ENCODE measurements at regions not wholly inside any gene's neighbourhood (a gene's known extent, or its start where the extent isn't known, plus 50 kb on each side); places are given as distances from the start of the nearest gene placed in this dataset.

DNA sequence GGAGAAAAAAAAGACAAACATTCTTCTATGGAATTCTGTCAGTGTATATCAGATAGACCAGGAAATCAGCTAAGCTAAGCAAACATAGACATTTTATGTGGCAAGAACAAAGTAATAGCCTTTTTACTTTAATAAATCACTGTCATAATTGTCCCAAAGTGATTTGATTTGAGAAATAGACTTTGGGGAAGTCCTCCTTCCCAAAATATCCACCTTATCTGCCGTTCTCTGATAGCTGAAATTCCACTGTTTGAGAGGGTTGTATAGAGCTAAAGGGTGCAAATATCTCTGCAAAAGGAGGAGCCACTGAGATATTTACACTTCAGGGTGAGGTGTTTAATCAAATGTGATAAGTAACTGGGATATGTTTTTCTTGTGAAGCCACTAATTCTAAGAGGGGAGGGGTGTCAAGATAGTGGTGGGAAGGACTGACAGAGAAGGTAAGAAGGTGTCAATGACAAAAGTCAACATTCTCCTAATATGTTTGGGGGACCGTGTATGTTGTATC lies 544.4 kb upstream of the JAG1 start:
- no peaks in the 10 kb centered on the region for H3K9me3 ChIP-seq (ENCODE audit: control insufficient read depth, insufficient read depth, low read length)
- no peaks in the 10 kb centered on the region for H3K36me3 ChIP-seq (ENCODE audit: insufficient read depth, low read length)
- no peaks in the 10 kb centered on the region for H3K4me1 ChIP-seq (ENCODE audit: insufficient read depth, low read length)
- no peak overlapping the region for H3K9ac ChIP-seq (ENCODE audit: low read depth, low read length)

GRCh38 chr20:11219192-11219591 lies 545.4 kb upstream of the JAG1 start:
- no peaks in the 10 kb centered on the region for H3K4me1 ChIP-seq (ENCODE audit: insufficient read depth, low read length)
- H3K36me3 ChIP-seq (ENCODE audit: insufficient read depth, low read length), result no peaks in the 10 kb centered on the region
- H3K9ac ChIP-seq (ENCODE audit: low read depth, low read length), result no peak overlapping the region
- H3K9me3 ChIP-seq (ENCODE audit: control insufficient read depth, insufficient read depth, low read length), result no peaks in the 10 kb centered on the region

DNA sequence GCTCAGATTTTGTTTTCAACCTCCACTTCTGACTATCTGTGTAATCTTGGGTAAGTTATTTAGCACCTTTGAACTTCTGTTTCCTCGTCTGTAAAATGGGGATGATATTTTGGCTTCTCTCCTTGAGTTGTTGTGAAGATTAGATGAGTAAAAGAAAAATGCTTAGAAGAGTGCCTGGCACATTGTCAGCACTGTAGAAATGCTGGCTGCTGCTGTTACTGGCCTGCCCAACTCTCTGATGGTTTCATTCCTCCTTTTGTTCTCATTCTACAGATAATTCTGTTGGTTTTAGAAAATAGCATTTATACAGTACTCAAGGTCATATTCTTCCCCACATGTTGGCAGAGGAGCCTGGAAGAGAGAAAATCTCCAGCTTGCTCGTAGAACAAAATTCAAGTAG lies 547.2 kb upstream of the JAG1 start:
- H3K36me3 ChIP-seq (ENCODE audit: insufficient read depth, low read length), result no peaks in the 10 kb centered on the region
- no peaks in the 10 kb centered on the region for H3K4me1 ChIP-seq (ENCODE audit: insufficient read depth, low read length)
- no peaks in the 10 kb centered on the region for H3K9me3 ChIP-seq (ENCODE audit: control insufficient read depth, insufficient read depth, low read length)
- H3K9ac ChIP-seq (ENCODE audit: low read depth, low read length), result no peak overlapping the region

DNA sequence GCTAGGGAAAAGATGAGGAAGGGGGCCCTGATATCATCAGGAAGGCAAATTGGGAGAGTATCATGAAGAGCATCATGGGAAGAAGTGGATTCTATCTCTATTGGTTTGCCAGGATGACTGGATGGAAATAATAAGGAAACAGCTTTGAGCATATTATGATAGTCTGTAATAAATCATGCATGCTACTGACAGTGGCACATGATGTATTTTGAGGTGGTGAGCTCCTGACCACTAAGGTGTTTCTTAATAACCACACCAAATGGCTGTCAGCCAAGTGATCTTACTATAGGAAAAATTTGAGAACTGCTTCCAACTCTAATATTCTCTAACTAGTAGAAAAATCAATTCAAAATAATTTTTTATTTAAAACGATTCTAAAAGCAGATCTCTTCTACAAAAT lies 548.4 kb upstream of the JAG1 start:
- Histone ChIP-seq H3K4me1 (ENCODE audit: insufficient read depth, low read length) (no peaks in the 10 kb centered on the region), H3K9me3 (ENCODE audit: control insufficient read depth, insufficient read depth, low read length) (no peaks in the 10 kb centered on the region), H3K9ac (ENCODE audit: low read depth, low read length) (no peak overlapping the region), H3K36me3 (ENCODE audit: insufficient read depth, low read length) (no peaks in the 10 kb centered on the region)

DNA sequence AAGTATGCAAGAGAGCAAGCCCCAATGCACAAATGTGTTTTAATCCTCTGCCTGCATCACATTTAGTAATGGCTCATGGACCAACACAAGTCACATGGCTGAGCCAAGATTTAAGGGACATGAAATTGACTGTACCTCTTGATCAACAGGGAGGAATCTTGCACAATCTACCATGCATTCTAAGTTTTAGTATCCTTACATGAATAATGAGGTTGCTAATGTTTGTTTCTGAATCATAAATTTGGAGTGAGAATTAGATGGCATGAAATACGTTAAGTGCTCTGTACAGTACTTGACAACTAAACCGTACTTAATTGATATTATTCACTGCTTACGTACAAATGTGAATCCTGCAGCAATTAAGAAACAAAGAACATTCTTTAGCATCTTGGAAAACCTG lies 553.8 kb upstream of the JAG1 start:
- Histone ChIP-seq H3K9ac (ENCODE audit: low read depth, low read length) (no peak overlapping the region), H3K36me3 (ENCODE audit: insufficient read depth, low read length) (no peaks in the 10 kb centered on the region)

DNA sequence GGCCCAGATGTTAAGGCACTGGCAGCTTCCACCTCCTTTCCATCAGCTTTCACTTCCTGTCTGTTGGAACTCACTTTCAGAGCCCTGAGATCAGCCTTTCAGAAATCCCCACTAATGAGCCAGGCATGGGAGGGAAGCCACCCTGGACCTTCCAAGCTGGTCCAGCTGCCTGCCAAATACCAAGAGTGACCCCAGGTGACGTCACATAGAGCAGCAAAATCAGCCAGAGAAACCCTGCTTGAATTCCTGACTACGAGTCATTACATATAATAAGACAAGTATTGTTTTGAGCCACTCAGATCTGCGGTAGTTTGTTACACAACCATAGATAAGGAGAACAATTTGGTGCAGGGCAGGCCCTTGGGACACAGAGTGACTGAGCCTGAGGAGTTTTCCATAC lies 556.0 kb upstream of the JAG1 start:
- Histone ChIP-seq H3K9me3 (ENCODE audit: control insufficient read depth, insufficient read depth, low read length) (no peaks in the 10 kb centered on the region), H3K36me3 (ENCODE audit: insufficient read depth, low read length) (no peaks in the 10 kb centered on the region), H3K4me1 (ENCODE audit: insufficient read depth, low read length) (peaks cover 7% of the 10 kb centered on the region; the same call in 1 of the 2 replicates), H3K9ac (ENCODE audit: low read depth, low read length) (no peak overlapping the region)

More for the DNA sequence above, 553.8 kb upstream of the JAG1 start:
- Histone ChIP-seq H3K9me3 (ENCODE audit: control insufficient read depth, insufficient read depth, low read length) (no peaks in the 10 kb centered on the region), H3K4me1 (ENCODE audit: insufficient read depth, low read length) (no peaks in the 10 kb centered on the region)

DNA sequence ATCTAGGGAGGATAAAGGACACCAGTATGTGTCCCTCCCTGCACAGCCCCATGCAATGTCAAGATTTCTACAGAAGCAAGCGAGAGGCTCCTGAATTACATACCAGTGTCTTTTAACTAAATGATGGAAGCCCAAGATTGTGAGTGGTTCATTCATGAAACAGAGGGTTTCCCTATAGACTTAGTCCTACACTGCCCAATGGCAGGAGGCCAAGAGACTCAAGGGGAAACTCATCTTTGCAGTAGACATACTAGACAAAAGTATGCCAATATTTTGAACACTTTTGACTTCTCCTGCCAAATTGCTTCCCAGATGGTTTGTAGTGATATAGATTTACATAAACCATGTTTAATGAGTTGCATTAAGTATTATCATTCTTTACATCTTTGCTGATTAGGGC lies 557.2 kb upstream of the JAG1 start:
- H3K4me1 ChIP-seq (ENCODE audit: insufficient read depth, low read length), result peaks cover 15% of the 10 kb centered on the region; the same call in 1 of the 2 replicates
- H3K36me3 ChIP-seq (ENCODE audit: insufficient read depth, low read length), result no peaks in the 10 kb centered on the region
- no peaks in the 10 kb centered on the region for H3K9me3 ChIP-seq (ENCODE audit: control insufficient read depth, insufficient read depth, low read length)
- H3K9ac ChIP-seq (ENCODE audit: low read depth, low read length), result no peak overlapping the region

- no peak overlapping the region for H3K9ac ChIP-seq (ENCODE audit: low read depth, low read length)
- peaks cover 15% of the 10 kb centered on the region; the same call in 1 of the 2 replicates for H3K4me1 ChIP-seq (ENCODE audit: insufficient read depth, low read length)
- no peaks in the 10 kb centered on the region for H3K36me3 ChIP-seq (ENCODE audit: insufficient read depth, low read length)
- H3K9me3 ChIP-seq (ENCODE audit: control insufficient read depth, insufficient read depth, low read length), result no peaks in the 10 kb centered on the region
Measured at GRCh38 chr20:11231742-11232648, 558.2 kb upstream of the JAG1 start.

DNA sequence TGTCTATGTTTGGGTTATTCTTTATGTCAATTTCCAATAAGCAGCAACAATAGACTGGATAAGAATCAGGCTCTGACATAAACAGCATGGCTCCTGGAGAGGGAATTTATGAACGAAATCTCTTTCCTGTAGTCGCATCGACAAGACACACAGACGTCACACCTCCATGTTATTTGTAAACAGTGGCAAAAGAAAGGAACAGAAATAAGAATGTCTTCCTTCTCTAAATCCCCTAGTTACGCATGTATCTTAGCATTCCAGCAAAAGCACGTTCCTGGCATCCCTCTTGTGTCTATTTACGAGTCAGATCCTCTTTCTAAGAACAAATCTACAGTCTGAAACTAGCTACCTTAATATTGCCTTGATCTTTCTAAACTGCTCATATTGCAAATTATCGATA lies 559.1 kb upstream of the JAG1 start:
- H3K4me1 ChIP-seq (ENCODE audit: insufficient read depth, low read length), result peaks cover 15% of the 10 kb centered on the region; the same call in 1 of the 2 replicates
- H3K9ac ChIP-seq (ENCODE audit: low read depth, low read length), result no peak overlapping the region
- H3K9me3 ChIP-seq (ENCODE audit: control insufficient read depth, insufficient read depth, low read length), result no peaks in the 10 kb centered on the region
- H3K36me3 ChIP-seq (ENCODE audit: insufficient read depth, low read length), result no peaks in the 10 kb centered on the region

- no peak overlapping the region for H3K9ac ChIP-seq (ENCODE audit: low read depth, low read length)
- no peaks in the 10 kb centered on the region for H3K36me3 ChIP-seq (ENCODE audit: insufficient read depth, low read length)
- peaks cover 15% of the 10 kb centered on the region; the same call in 1 of the 2 replicates for H3K4me1 ChIP-seq (ENCODE audit: insufficient read depth, low read length)
- no peaks in the 10 kb centered on the region for H3K9me3 ChIP-seq (ENCODE audit: control insufficient read depth, insufficient read depth, low read length)
Measured at GRCh38 chr20:11234181-11234580, 560.4 kb upstream of the JAG1 start.

DNA sequence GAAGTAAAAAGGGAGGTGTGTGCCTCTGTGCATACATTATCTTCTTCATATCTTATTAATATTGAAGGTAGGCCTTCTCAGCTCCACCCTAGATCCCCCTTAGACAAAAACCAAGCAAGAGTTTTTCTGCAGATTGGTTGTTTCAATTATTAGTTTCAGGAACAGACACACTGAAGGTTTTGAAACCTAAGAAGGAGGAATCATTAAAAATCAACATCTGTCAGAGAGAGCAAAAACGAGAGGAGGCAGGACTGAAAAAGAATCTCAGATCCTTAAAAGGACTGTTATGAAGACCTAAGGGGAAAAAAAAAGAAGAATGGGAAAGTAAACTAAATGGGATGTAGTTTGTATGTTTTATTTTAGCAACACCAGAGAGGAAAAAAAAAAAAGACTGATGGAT lies 560.8 kb upstream of the JAG1 start:
- Histone ChIP-seq H3K9me3 (ENCODE audit: control insufficient read depth, insufficient read depth, low read length) (no peaks in the 10 kb centered on the region), H3K4me1 (ENCODE audit: insufficient read depth, low read length) (peaks cover 15% of the 10 kb centered on the region; the same call in 1 of the 2 replicates), H3K36me3 (ENCODE audit: insufficient read depth, low read length) (no peaks in the 10 kb centered on the region), H3K9ac (ENCODE audit: low read depth, low read length) (no peak overlapping the region)

GRCh38 chr20:11235058-11235457 lies 561.3 kb upstream of the JAG1 start:
- Histone ChIP-seq H3K36me3 (ENCODE audit: insufficient read depth, low read length) (no peaks in the 10 kb centered on the region), H3K9ac (ENCODE audit: low read depth, low read length) (no peak overlapping the region), H3K9me3 (ENCODE audit: control insufficient read depth, insufficient read depth, low read length) (no peaks in the 10 kb centered on the region), H3K4me1 (ENCODE audit: insufficient read depth, low read length) (peaks cover 15% of the 10 kb centered on the region; the same call in 1 of the 2 replicates)

- Histone ChIP-seq H3K36me3 (ENCODE audit: insufficient read depth, low read length) (no peaks in the 10 kb centered on the region), H3K9ac (ENCODE audit: low read depth, low read length) (no peak overlapping the region), H3K4me1 (ENCODE audit: insufficient read depth, low read length) (no peaks in the 10 kb centered on the region), H3K9me3 (ENCODE audit: control insufficient read depth, insufficient read depth, low read length) (no peaks in the 10 kb centered on the region)
Measured at GRCh38 chr20:11242320-11242719, 568.5 kb upstream of the JAG1 start.

GRCh38 chr20:11245431-11245830 lies 571.6 kb upstream of the JAG1 start:
- peaks cover 13% of the 10 kb centered on the region; the same call in 1 of the 2 replicates for H3K4me1 ChIP-seq (ENCODE audit: insufficient read depth, low read length)
- H3K9ac ChIP-seq (ENCODE audit: low read depth, low read length), result no peak overlapping the region
- no peaks in the 10 kb centered on the region for H3K9me3 ChIP-seq (ENCODE audit: control insufficient read depth, insufficient read depth, low read length)
- H3K36me3 ChIP-seq (ENCODE audit: insufficient read depth, low read length), result no peaks in the 10 kb centered on the region

GRCh38 chr20:11246251-11246775 lies 572.5 kb upstream of the JAG1 start:
- H3K9me3 ChIP-seq (ENCODE audit: control insufficient read depth, insufficient read depth, low read length), result no peaks in the 10 kb centered on the region
- H3K36me3 ChIP-seq (ENCODE audit: insufficient read depth, low read length), result no peaks in the 10 kb centered on the region
- peaks cover 13% of the 10 kb centered on the region; the same call in 1 of the 2 replicates for H3K4me1 ChIP-seq (ENCODE audit: insufficient read depth, low read length)
- H3K9ac ChIP-seq (ENCODE audit: low read depth, low read length), result no peak overlapping the region
